Keratinocyte (primary cell): ENCODE measurements at regions not wholly inside any gene's neighbourhood (a gene's known extent, or its start where the extent isn't known, plus 50 kb on each side); places are given as distances from the start of the nearest gene placed in this dataset.

Source experiments
- DNase-seq: peaks from one replicate; pipeline ENCODE4 v3.0.0-alpha.2; 2011; ENCODE audit warnings: low read depth, missing footprints, low spot score
- FAIRE-seq: peaks from 2 replicates; lab custom pipeline; 2011; peaks lifted over from hg19 to GRCh38; lab: Jason Lieb, UNC
- H2AFZ ChIP-seq: 2 replicates; pipeline ENCODE4 v1.6.0; 2012; ENCODE audit warnings: low read length, control low read depth, inconsistent platforms; ENCODE audit not compliant: control insufficient read depth
- H3K27ac ChIP-seq: 2 replicates; pipeline ENCODE4 v1.5.1; 2011; ENCODE audit warnings: low read length; ENCODE audit not compliant: control insufficient read depth, insufficient read depth
- H3K27me3 ChIP-seq: 3 replicates; pipeline ENCODE4 v1.6.0; 2011; ENCODE audit warnings: low read length; ENCODE audit not compliant: control insufficient read depth, insufficient read depth; ENCODE audit errors: extremely low read depth
- H3K36me3 ChIP-seq, 2 experiments: 2 replicates in 1 of 2; 3 replicates in 1 of 2; pipeline ENCODE4 v1.5.1; 2011; ENCODE audit warnings: low read length in 2 of 2, mild to moderate bottlenecking in 1 of 2; ENCODE audit not compliant: control insufficient read depth in 2 of 2, insufficient read depth in 2 of 2; ENCODE audit errors: extremely low read depth in 1 of 2
- H3K4me1 ChIP-seq: 3 replicates; pipeline ENCODE4 v1.5.1; 2011; ENCODE audit warnings: low read length; ENCODE audit not compliant: control insufficient read depth, insufficient read depth; ENCODE audit errors: extremely low read depth
- H3K4me2 ChIP-seq: 3 replicates; pipeline ENCODE4 v1.6.0; 2011; ENCODE audit warnings: low read depth, low read length; ENCODE audit not compliant: control insufficient read depth, insufficient read depth; ENCODE audit errors: extremely low read depth
- H3K4me3 ChIP-seq, 3 experiments: fragments of 200-600 bp in 1 of 3; sonication (generic) in 1 of 3; 2 replicates in 2 of 3; 3 replicates in 1 of 3; pipeline ENCODE4 v1.5.1; 2011 to 2016; ENCODE audit warnings: low read length in 3 of 3, mild to moderate bottlenecking in 3 of 3, control low read depth in 2 of 3, inconsistent platforms in 1 of 3, low read depth in 1 of 3, mixed read lengths in 1 of 3, mixed run types in 1 of 3, moderate library complexity in 1 of 3; ENCODE audit not compliant: control insufficient read depth in 2 of 3, insufficient read depth in 2 of 3; ENCODE audit errors: extremely low read depth in 1 of 3
- H3K79me2 ChIP-seq: 2 replicates; pipeline ENCODE4 v1.6.0; 2012; ENCODE audit warnings: low read length; ENCODE audit not compliant: control insufficient read depth, insufficient read depth
- H3K9ac ChIP-seq: 3 replicates; pipeline ENCODE4 v1.6.0; 2011; ENCODE audit warnings: low read length; ENCODE audit not compliant: control insufficient read depth, insufficient read depth; ENCODE audit errors: extremely low read depth
- H3K9me1 ChIP-seq: 3 replicates; pipeline ENCODE4 v1.6.0; 2011; ENCODE audit warnings: low read length; ENCODE audit not compliant: control insufficient read depth, insufficient read depth; ENCODE audit errors: extremely low read depth
- H3K9me3 ChIP-seq: 2 replicates; pipeline ENCODE4 v1.5.1; 2012; ENCODE audit warnings: low read depth, low read length; ENCODE audit not compliant: control insufficient read depth
- H4K20me1 ChIP-seq: 3 replicates; pipeline ENCODE4 v1.6.0; 2011; ENCODE audit warnings: low read length; ENCODE audit not compliant: control insufficient read depth, insufficient read depth; ENCODE audit errors: extremely low read depth
- CTCF ChIP-seq, 3 experiments: IDR thresholded peaks in 1 of 3; conservative IDR thresholded peaks in 1 of 3; optimal IDR thresholded peaks in 1 of 3; 2 replicates in 2 of 3; 3 replicates in 1 of 3; pipeline versions ENCODE3 to v1.5.1; 2011; ENCODE audit warnings: low read length in 3 of 3, mild to moderate bottlenecking in 3 of 3, moderate library complexity in 2 of 3, control low read depth in 1 of 3, inconsistent platforms in 1 of 3; ENCODE audit not compliant: insufficient read depth in 2 of 3; ENCODE audit errors: extremely low read depth in 1 of 3
- EZH2 ChIP-seq: IDR thresholded peaks from one replicate; pipeline ENCODE4 v1.6.1; 2012; ENCODE audit warnings: inconsistent platforms, mild to moderate bottlenecking, low read length, moderate library complexity
- dilution Hi-C: fragments of 300-500 bp; cut with MboI; formaldehyde crosslinking; loops from one replicate; pipeline ENCODE4 v1.7.0; 2020; ENCODE audit warnings: low sequenced_read_pairs; ENCODE audit not compliant: extremely low pct_ligation_motif_present

DNA sequence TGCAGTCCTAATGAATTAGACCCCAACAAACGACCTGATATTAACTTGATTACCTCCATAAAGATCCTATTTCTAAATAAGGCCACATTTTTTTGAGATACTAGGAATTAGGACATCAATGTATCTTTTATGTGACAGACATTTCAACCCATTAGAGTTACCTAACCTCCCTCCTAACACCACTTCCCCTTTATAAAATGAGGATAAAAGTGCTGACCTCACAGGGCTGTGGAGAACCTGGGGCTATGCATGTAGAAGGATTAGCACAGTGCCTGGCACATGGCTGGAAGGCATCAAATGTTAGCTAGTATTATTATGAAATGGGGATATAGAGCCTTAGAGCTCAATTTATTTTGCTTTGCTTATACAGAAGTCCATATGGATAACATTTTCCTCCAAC, 53.5 kb upstream of the LRRN1 start:
- Histone ChIP-seq H4K20me1 (no peaks in the 10 kb centered on the region), H3K36me3 (no peaks in the 10 kb centered on the region), H3K9me1 (no peaks in the 10 kb centered on the region), H3K4me2 (no peak overlapping the region), H3K27me3 (no peaks in the 10 kb centered on the region), H3K9me3 (no peaks in the 10 kb centered on the region), H3K27ac (no peak overlapping the region), H3K79me2 (no peaks in the 10 kb centered on the region), H3K9ac (no peak overlapping the region), H3K4me3 (no peak overlapping the region), H2AFZ (no peak overlapping the region), H3K4me1 (no peaks in the 10 kb centered on the region)
- FAIRE-seq (no peak), DNase-seq (no peak)
- no peak for TF ChIP-seq EZH2
- no peak for TF ChIP-seq CTCF (optimal IDR thresholded peaks at IDR 0.05 in 1 of 3, IDR thresholded peaks at IDR 0.05 in 1 of 3, conservative IDR thresholded peaks at IDR 0.05 in 1 of 3; ENCODE audit: extremely low read depth in 1 of 3, insufficient read depth in 2 of 3, low read length in 3 of 3)
- dilution Hi-C loops, result no loop called here

- no peak for FAIRE-seq
Observed at GRCh38 chr3:3744826-3745225, 54.4 kb upstream of the LRRN1 start.

More at GRCh38 chr3:3744826-3745225, 54.4 kb upstream of the LRRN1 start:
- DNase-seq, result no peak
- H3K9me3 ChIP-seq, result no peaks in the 10 kb centered on the region
- H3K4me3 ChIP-seq, result no peak overlapping the region
- H3K79me2 ChIP-seq, result no peaks in the 10 kb centered on the region
- no peaks in the 10 kb centered on the region for H3K4me1 ChIP-seq
- dilution Hi-C loops, result no loop called here
- H3K9ac ChIP-seq, result no peak overlapping the region
- H2AFZ ChIP-seq, result no peak overlapping the region
- no peak overlapping the region for H3K4me2 ChIP-seq
- no peaks in the 10 kb centered on the region for H3K36me3 ChIP-seq
- no peaks in the 10 kb centered on the region for H4K20me1 ChIP-seq
- H3K27me3 ChIP-seq, result no peaks in the 10 kb centered on the region
- TF ChIP-seq CTCF (optimal IDR thresholded peaks at IDR 0.05 in 1 of 3, IDR thresholded peaks at IDR 0.05 in 1 of 3, conservative IDR thresholded peaks at IDR 0.05 in 1 of 3; ENCODE audit: extremely low read depth in 1 of 3, insufficient read depth in 2 of 3, low read length in 3 of 3) (no peak), EZH2 (no peak)
- H3K9me1 ChIP-seq, result no peaks in the 10 kb centered on the region
- no peak overlapping the region for H3K27ac ChIP-seq
